HL-60 (cell line): ENCODE measurements at regions not wholly inside any gene's neighbourhood (a gene's known extent, or its start where the extent isn't known, plus 50 kb on each side); places are given as distances from the start of the nearest gene placed in this dataset.
A peak's percentile ranks its signal among the peaks of the same experiment; 100 is the strongest.

Experiments used
- DNase-seq, 2 experiments: peaks; one replicate each; pipeline ENCODE4 v3.0.0-alpha.2; 2010 to 2020; ENCODE audit warnings: low read depth in 1 of 2, low spot score in 1 of 2
- H3K27ac ChIP-seq: fragments of 250-450 bp; sonication (Bioruptor Pico); replicated peaks from 2 replicates; pipeline ENCODE4 v1.5.1; 2020; ENCODE audit warnings: mild to moderate bottlenecking, moderate library complexity
- H3K27me3 ChIP-seq: fragments of 250-450 bp; sonication (Bioruptor Pico); 2 replicates; pipeline ENCODE4 v1.5.1; 2021; ENCODE audit warnings: mild to moderate bottlenecking, moderate library complexity; ENCODE audit not compliant: insufficient read depth, poor library complexity, severe bottlenecking
- H3K4me3 ChIP-seq: replicated peaks from 2 replicates; pipeline ENCODE4 v1.5.1; 2011; ENCODE audit warnings: mild to moderate bottlenecking, control low read depth, low read length; ENCODE audit not compliant: insufficient read depth
- CTCF ChIP-seq: IDR thresholded peaks from one replicate; pipeline ENCODE4 v1.5.1; 2011; ENCODE audit warnings: low read length, control low read depth, inconsistent platforms; ENCODE audit not compliant: insufficient read depth
- GABPA ChIP-seq: IDR thresholded peaks from 2 replicates; pipeline ENCODE4 v1.6.1; 2012; ENCODE audit warnings: low read depth
- POLR2AphosphoS5 ChIP-seq: IDR thresholded peaks from 2 replicates; pipeline ENCODE4 v1.6.1; 2012; ENCODE audit warnings: low read depth
- REST ChIP-seq: IDR thresholded peaks from 2 replicates; pipeline ENCODE4 v1.6.1; 2012; ENCODE audit warnings: low read depth; ENCODE audit not compliant: insufficient replicate concordance
- SPI1 ChIP-seq: IDR thresholded peaks from 2 replicates; pipeline ENCODE4 v1.6.1; 2012; ENCODE audit warnings: low read depth, mild to moderate bottlenecking, borderline replicate concordance
- microRNA-seq: library from miRNA; unstranded; fragments of <30 nt; microRNA quantifications from one replicate; pipeline ENCODE4, GENCODE V29; 2018

- H3K27ac ChIP-seq = no peak overlapping the region
- no peak for DNase-seq
These were observed 49.8 kb upstream of the PPARA start for GRCh38 chr22:46100401-46101105.

More at GRCh38 chr22:46100401-46101105, 49.8 kb upstream of the PPARA start:
- no peak overlapping the region for H3K4me3 ChIP-seq
- TF ChIP-seq SPI1 (no peak), REST (no peak), CTCF (no peak), GABPA (no peak), POLR2AphosphoS5 (no peak)
- H3K27me3 ChIP-seq = no peaks in the 10 kb centered on the region

Small RNA genes in the stretch of these regions (microRNA-seq; reads per million reads assigned to microRNA genes)
- 8.4 reads per million, percentile 28 among the genes with 10 or more reads in this experiment for gene MIR3619
